ENCODE measurements at regions not wholly inside any gene's neighbourhood (a gene's known extent, or its start where the extent isn't known, plus 50 kb on each side); places are given as distances from the start of the nearest gene placed in this dataset.
A peak's percentile ranks its signal among the peaks of the same experiment; 100 is the strongest.

GRCh38 chr18:11502368-11502767, 107.0 kb upstream of the SLC35G4 start:
- Histone ChIP-seq H3K9me3 (ENCODE audit: low read depth) (no peaks in the 10 kb centered on the region), H3K4me1 (ENCODE audit: insufficient read depth) (peaks cover 11% of the 10 kb centered on the region), H3K27me3 (no peaks in the 10 kb centered on the region), H3K36me3 (replicated peaks; ENCODE audit: insufficient read depth, low read depth) (no peaks in the 10 kb centered on the region), H3K4me3 (no peak overlapping the region), H3K9me2 (replicated peaks; ENCODE audit: insufficient read depth) (no peaks in the 10 kb centered on the region), H3K79me2 (no peaks in the 10 kb centered on the region), H3K4me2 (no peak overlapping the region), H4K20me1 (ENCODE audit: insufficient read depth, poor library complexity, severe bottlenecking) (no peaks in the 10 kb centered on the region), H2AFZ (no peak overlapping the region), H3K27ac (no peak overlapping the region)
- TF ChIP-seq EZH2 (IDR thresholded peaks at IDR 0.05; ENCODE audit: borderline replicate concordance), result no peak
- TF ChIP-seq EZH2phosphoT487 (IDR thresholded peaks at IDR 0.05; ENCODE audit: low read depth, severe bottlenecking, unreplicated experiment), result no peak
- TF ChIP-seq, protein P1, sequence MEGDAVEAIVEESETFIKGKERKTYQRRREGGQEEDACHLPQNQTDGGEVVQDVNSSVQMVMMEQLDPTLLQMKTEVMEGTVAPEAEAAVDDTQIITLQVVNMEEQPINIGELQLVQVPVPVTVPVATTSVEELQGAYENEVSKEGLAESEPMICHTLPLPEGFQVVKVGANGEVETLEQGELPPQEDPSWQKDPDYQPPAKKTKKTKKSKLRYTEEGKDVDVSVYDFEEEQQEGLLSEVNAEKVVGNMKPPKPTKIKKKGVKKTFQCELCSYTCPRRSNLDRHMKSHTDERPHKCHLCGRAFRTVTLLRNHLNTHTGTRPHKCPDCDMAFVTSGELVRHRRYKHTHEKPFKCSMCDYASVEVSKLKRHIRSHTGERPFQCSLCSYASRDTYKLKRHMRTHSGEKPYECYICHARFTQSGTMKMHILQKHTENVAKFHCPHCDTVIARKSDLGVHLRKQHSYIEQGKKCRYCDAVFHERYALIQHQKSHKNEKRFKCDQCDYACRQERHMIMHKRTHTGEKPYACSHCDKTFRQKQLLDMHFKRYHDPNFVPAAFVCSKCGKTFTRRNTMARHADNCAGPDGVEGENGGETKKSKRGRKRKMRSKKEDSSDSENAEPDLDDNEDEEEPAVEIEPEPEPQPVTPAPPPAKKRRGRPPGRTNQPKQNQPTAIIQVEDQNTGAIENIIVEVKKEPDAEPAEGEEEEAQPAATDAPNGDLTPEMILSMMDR (IDR thresholded peaks at IDR 0.05; ENCODE audit: poor library complexity), result no peak
- DNase-seq (ENCODE audit: low spot score), result no peak
- 78% methylated on average over 1 of the region's 1 CpG for WGBS (ENCODE audit: low lambda C conversion rate, missing lambda C conversion rate)

GRCh38 chr18:11501352-11501751, 108.0 kb upstream of the SLC35G4 start:
- H3K4me3 ChIP-seq, result no peak overlapping the region
- no peaks in the 10 kb centered on the region for H3K36me3 ChIP-seq (replicated peaks; ENCODE audit: insufficient read depth, low read depth)
- H3K9me2 ChIP-seq (replicated peaks; ENCODE audit: insufficient read depth), result no peaks in the 10 kb centered on the region
- no peak overlapping the region for H2AFZ ChIP-seq
- no peak for DNase-seq (ENCODE audit: low spot score)
- no peak overlapping the region for H3K4me2 ChIP-seq
- TF ChIP-seq EZH2 (IDR thresholded peaks at IDR 0.05; ENCODE audit: borderline replicate concordance) (no peak), EZH2phosphoT487 (IDR thresholded peaks at IDR 0.05; ENCODE audit: low read depth, severe bottlenecking, unreplicated experiment) (no peak)
- TF ChIP-seq, protein P1 (IDR thresholded peaks at IDR 0.05; ENCODE audit: poor library complexity), result no peak
- peak overlapping the region; percentile 49 for H3K27ac ChIP-seq
- H3K4me1 ChIP-seq (ENCODE audit: insufficient read depth), result peaks cover 11% of the 10 kb centered on the region
- 65% methylated on average over 4 of the region's 4 CpGs for WGBS (ENCODE audit: low lambda C conversion rate, missing lambda C conversion rate)
- no peaks in the 10 kb centered on the region for H3K9me3 ChIP-seq (ENCODE audit: low read depth)
- no peaks in the 10 kb centered on the region for H3K27me3 ChIP-seq
- no peaks in the 10 kb centered on the region for H3K79me2 ChIP-seq
- no peaks in the 10 kb centered on the region for H4K20me1 ChIP-seq (ENCODE audit: insufficient read depth, poor library complexity, severe bottlenecking)

- 36% methylated on average over 8 of the region's 8 CpGs for WGBS (ENCODE audit: low lambda C conversion rate, missing lambda C conversion rate)
- no peaks in the 10 kb centered on the region for H3K36me3 ChIP-seq (replicated peaks; ENCODE audit: insufficient read depth, low read depth)
- no peak for TF ChIP-seq EZH2 (IDR thresholded peaks at IDR 0.05; ENCODE audit: borderline replicate concordance)
- TF ChIP-seq EZH2phosphoT487 (IDR thresholded peaks at IDR 0.05; ENCODE audit: low read depth, severe bottlenecking, unreplicated experiment), result no peak
- no peaks in the 10 kb centered on the region for H3K9me2 ChIP-seq (replicated peaks; ENCODE audit: insufficient read depth)
- no peaks in the 10 kb centered on the region for H3K9me3 ChIP-seq (ENCODE audit: low read depth)
- no peaks in the 10 kb centered on the region for H3K79me2 ChIP-seq
- H3K4me1 ChIP-seq (ENCODE audit: insufficient read depth), result peaks cover 11% of the 10 kb centered on the region
- no peak overlapping the region for H3K4me3 ChIP-seq
- H3K27ac ChIP-seq, result peak overlapping the region; percentile 63
- peak; percentile 79 for DNase-seq (ENCODE audit: low spot score)
- no peak overlapping the region for H2AFZ ChIP-seq
- peak overlapping the region; percentile 11 for H3K4me2 ChIP-seq
- no peaks in the 10 kb centered on the region for H4K20me1 ChIP-seq (ENCODE audit: insufficient read depth, poor library complexity, severe bottlenecking)
- H3K27me3 ChIP-seq, result no peaks in the 10 kb centered on the region
Observed at GRCh38 chr18:11500153-11501122, 109.0 kb upstream of the SLC35G4 start.

GRCh38 chr18:11498821-11499220, 110.6 kb upstream of the SLC35G4 start:
- Histone ChIP-seq H3K4me3 (no peak overlapping the region), H3K36me3 (replicated peaks; ENCODE audit: insufficient read depth, low read depth) (no peaks in the 10 kb centered on the region), H3K4me1 (ENCODE audit: insufficient read depth) (peaks cover 11% of the 10 kb centered on the region), H2AFZ (no peak overlapping the region), H3K4me2 (no peak overlapping the region), H3K27ac (no peak overlapping the region), H3K79me2 (no peaks in the 10 kb centered on the region), H3K27me3 (no peaks in the 10 kb centered on the region), H4K20me1 (ENCODE audit: insufficient read depth, poor library complexity, severe bottlenecking) (no peaks in the 10 kb centered on the region), H3K9me3 (ENCODE audit: low read depth) (no peaks in the 10 kb centered on the region), H3K9me2 (replicated peaks; ENCODE audit: insufficient read depth) (no peaks in the 10 kb centered on the region)
- DNase-seq (ENCODE audit: low spot score), result no peak
- TF ChIP-seq EZH2 (IDR thresholded peaks at IDR 0.05; ENCODE audit: borderline replicate concordance), result no peak
- no peak for TF ChIP-seq EZH2phosphoT487 (IDR thresholded peaks at IDR 0.05; ENCODE audit: low read depth, severe bottlenecking, unreplicated experiment)
- TF ChIP-seq, protein P1 (IDR thresholded peaks at IDR 0.05; ENCODE audit: poor library complexity), result no peak
- WGBS (ENCODE audit: low lambda C conversion rate, missing lambda C conversion rate), result 76% methylated on average over 1 of the region's 1 CpG

All from hepatocyte (in vitro differentiated cells).